ENCODE measurements at regions not wholly inside any gene's neighbourhood (a gene's known extent, or its start where the extent isn't known, plus 50 kb on each side); places are given as distances from the start of the nearest gene placed in this dataset.

DNA sequence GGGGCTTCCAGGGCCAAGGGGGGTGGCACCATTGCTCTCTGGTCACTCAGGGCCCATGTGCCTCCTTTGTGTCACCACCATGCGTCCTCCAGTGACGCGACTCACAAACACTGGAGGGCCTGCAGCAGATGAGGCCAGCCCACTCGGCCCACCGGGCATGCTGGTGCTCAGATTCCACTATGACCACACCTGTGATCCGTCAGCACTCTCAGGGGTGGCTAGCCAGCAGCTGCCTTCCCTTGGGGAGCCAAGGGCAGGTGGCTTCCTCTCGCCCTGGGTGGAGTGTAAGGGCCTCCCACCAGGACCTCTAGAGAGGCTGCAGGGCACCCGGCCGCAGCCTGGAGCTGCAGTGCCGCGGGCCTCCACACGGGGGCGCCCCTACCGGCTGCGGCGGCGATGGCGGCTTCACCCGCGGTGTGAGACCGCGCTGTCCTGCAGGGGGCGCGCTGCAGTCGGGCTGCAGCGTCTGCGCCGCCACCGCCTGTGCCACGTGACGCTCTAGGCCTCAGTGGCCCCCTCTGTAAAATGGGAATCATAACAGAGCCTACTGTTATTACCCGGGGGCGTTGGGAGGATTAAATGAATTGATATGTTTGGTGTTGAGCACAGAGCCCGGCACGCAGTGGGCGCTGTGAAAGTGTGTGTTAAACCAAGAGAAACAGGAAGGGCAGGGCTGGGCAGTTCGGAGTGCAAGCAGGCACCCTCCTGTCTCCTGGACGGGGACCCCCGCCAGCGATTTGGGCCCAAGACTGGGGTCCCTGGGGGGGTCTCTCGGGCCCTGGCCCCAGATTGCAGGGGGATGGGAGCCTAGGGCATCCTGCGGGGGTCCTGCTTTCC lies 192.4 kb upstream of the GSE1 start (continued):
- TF ChIP-seq, protein P1, sequence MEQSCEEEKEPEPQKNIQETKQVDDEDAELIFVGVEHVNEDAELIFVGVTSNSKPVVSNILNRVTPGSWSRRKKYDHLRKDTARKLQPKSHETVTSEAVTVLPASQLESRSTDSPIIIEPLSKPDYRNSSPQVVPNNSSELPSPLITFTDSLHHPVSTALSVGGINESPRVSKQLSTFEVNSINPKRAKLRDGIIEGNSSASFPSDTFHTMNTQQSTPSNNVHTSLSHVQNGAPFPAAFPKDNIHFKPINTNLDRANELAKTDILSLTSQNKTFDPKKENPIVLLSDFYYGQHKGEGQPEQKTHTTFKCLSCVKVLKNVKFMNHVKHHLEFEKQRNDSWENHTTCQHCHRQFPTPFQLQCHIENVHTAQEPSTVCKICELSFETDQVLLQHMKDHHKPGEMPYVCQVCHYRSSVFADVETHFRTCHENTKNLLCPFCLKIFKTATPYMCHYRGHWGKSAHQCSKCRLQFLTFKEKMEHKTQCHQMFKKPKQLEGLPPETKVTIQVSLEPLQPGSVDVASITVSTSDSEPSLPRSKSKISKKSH (CRISPR knock-in tag; IDR thresholded peaks at IDR 0.05; ENCODE audit: borderline replicate concordance): peak; percentile 51; the same call in 1 of the 2 replicates
- TF ChIP-seq NR2F2 (IDR thresholded peaks at IDR 0.05; ENCODE audit: borderline replicate concordance, low read depth): no peak
- TF ChIP-seq, protein P2, sequence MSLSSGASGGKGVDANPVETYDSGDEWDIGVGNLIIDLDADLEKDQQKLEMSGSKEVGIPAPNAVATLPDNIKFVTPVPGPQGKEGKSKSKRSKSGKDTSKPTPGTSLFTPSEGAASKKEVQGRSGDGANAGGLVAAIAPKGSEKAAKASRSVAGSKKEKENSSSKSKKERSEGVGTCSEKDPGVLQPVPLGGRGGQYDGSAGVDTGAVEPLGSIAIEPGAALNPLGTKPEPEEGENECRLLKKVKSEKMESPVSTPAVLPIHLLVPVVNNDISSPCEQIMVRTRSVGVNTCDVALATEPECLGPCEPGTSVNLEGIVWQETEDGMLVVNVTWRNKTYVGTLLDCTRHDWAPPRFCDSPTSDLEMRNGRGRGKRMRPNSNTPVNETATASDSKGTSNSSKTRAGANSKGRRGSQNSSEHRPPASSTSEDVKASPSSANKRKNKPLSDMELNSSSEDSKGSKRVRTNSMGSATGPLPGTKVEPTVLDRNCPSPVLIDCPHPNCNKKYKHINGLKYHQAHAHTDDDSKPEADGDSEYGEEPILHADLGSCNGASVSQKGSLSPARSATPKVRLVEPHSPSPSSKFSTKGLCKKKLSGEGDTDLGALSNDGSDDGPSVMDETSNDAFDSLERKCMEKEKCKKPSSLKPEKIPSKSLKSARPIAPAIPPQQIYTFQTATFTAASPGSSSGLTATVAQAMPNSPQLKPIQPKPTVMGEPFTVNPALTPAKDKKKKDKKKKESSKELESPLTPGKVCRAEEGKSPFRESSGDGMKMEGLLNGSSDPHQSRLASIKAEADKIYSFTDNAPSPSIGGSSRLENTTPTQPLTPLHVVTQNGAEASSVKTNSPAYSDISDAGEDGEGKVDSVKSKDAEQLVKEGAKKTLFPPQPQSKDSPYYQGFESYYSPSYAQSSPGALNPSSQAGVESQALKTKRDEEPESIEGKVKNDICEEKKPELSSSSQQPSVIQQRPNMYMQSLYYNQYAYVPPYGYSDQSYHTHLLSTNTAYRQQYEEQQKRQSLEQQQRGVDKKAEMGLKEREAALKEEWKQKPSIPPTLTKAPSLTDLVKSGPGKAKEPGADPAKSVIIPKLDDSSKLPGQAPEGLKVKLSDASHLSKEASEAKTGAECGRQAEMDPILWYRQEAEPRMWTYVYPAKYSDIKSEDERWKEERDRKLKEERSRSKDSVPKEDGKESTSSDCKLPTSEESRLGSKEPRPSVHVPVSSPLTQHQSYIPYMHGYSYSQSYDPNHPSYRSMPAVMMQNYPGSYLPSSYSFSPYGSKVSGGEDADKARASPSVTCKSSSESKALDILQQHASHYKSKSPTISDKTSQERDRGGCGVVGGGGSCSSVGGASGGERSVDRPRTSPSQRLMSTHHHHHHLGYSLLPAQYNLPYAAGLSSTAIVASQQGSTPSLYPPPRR (CRISPR knock-in tag; IDR thresholded peaks at IDR 0.05; ENCODE audit: borderline replicate concordance): peak; percentile 40; the same call in 1 of the 2 replicates
- peak; percentile 72; the same call in 1 of the 2 replicates for TF ChIP-seq ZFP82 (CRISPR knock-in tag; IDR thresholded peaks at IDR 0.05; ENCODE audit: borderline replicate concordance)
- TF ChIP-seq NFE2 (CRISPR knock-in tag; IDR thresholded peaks at IDR 0.05): no peak
- TF ChIP-seq ZBTB7B (CRISPR knock-in tag; IDR thresholded peaks at IDR 0.05): peak; percentile 72
- no peak for TF ChIP-seq LCORL (IDR thresholded peaks at IDR 0.05)
- TF ChIP-seq LCORL (CRISPR knock-in tag; IDR thresholded peaks at IDR 0.05): peak; percentile 36; the same call in 1 of the 2 replicates
- no peak for TF ChIP-seq MAF1 (CRISPR knock-in tag; IDR thresholded peaks at IDR 0.05; ENCODE audit: borderline replicate concordance)
- TF ChIP-seq TEAD3 (CRISPR knock-in tag; optimal IDR thresholded peaks at IDR 0.05; ENCODE audit: borderline replicate concordance): peak; percentile 82
- peak; percentile 50; the same call in 1 of the 2 replicates for TF ChIP-seq ZNF430 (CRISPR knock-in tag; IDR thresholded peaks at IDR 0.05)
- peak; percentile 96 for TF ChIP-seq STAG1 (CRISPR knock-in tag; IDR thresholded peaks at IDR 0.05)
- peak; percentile 94 for TF ChIP-seq RCOR2 (CRISPR knock-in tag; IDR thresholded peaks at IDR 0.05)
- peak; percentile 32; the same call in 1 of the 2 replicates for TF ChIP-seq ZNF292 (CRISPR knock-in tag; IDR thresholded peaks at IDR 0.05; ENCODE audit: borderline replicate concordance, low read depth)
- TF ChIP-seq RFX5 (IDR thresholded peaks at IDR 0.05; ENCODE audit: low read depth, low read length): peak; percentile 45; the same call in 1 of the 2 replicates
- peak; percentile 93 for TF ChIP-seq U2AF1 (optimal IDR thresholded peaks at IDR 0.05; ENCODE audit: low read depth, low read length)
- TF ChIP-seq, protein P3, sequence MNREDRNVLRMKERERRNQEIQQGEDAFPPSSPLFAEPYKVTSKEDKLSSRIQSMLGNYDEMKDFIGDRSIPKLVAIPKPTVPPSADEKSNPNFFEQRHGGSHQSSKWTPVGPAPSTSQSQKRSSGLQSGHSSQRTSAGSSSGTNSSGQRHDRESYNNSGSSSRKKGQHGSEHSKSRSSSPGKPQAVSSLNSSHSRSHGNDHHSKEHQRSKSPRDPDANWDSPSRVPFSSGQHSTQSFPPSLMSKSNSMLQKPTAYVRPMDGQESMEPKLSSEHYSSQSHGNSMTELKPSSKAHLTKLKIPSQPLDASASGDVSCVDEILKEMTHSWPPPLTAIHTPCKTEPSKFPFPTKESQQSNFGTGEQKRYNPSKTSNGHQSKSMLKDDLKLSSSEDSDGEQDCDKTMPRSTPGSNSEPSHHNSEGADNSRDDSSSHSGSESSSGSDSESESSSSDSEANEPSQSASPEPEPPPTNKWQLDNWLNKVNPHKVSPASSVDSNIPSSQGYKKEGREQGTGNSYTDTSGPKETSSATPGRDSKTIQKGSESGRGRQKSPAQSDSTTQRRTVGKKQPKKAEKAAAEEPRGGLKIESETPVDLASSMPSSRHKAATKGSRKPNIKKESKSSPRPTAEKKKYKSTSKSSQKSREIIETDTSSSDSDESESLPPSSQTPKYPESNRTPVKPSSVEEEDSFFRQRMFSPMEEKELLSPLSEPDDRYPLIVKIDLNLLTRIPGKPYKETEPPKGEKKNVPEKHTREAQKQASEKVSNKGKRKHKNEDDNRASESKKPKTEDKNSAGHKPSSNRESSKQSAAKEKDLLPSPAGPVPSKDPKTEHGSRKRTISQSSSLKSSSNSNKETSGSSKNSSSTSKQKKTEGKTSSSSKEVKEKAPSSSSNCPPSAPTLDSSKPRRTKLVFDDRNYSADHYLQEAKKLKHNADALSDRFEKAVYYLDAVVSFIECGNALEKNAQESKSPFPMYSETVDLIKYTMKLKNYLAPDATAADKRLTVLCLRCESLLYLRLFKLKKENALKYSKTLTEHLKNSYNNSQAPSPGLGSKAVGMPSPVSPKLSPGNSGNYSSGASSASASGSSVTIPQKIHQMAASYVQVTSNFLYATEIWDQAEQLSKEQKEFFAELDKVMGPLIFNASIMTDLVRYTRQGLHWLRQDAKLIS (CRISPR knock-in tag; IDR thresholded peaks at IDR 0.05): no peak
- peak; percentile 61; the same call in 1 of the 2 replicates for TF ChIP-seq ZNF605 (CRISPR knock-in tag; IDR thresholded peaks at IDR 0.05)
- TF ChIP-seq ETV6 (CRISPR knock-in tag; conservative IDR thresholded peaks at IDR 0.05): 0 out of 2 replicates have a peak, but pooled peaks have one; percentile 26
- peak; percentile 89 for TF ChIP-seq IKZF4 (CRISPR knock-in tag; IDR thresholded peaks at IDR 0.05; ENCODE audit: borderline replicate concordance, low read depth, not compliant biosample characterization)
